ENCODE measurements at regions not wholly inside any gene's neighbourhood (a gene's known extent, or its start where the extent isn't known, plus 50 kb on each side); places are given as distances from the start of the nearest gene placed in this dataset.

DNA sequence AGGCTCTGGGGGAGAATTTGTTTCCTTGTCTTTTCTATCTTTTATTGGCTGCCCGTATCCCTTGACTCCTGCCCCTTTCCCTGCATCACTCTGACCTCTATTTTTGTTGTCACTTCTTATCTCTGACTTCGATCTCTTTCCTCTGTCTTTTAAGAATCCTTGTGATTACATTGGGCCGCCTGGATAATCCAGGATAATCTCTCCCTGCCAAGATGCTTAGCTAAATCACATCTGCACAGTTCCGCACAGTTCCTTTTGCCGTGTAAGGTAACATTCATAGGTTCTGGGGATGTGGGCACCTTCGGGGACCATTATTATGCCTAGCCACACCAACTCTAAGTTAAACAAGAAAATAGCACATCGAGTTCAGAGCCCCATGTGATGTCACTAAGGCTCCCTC, 103.0 kb upstream of the DPPA4 start:
- Mint-ChIP-seq H3K27ac (no peak overlapping the region), H3K27me3 (peaks cover 1% of the 10 kb centered on the region), H3K4me1 (ENCODE audit: low read depth) (no peaks in the 10 kb centered on the region), H3K9me3 (peaks cover under 1% of the 10 kb centered on the region), H3K4me3 (no peak overlapping the region), H3K36me3 (ENCODE audit: low read depth) (no peaks in the 10 kb centered on the region)
- POLR2A ChIA-PET = no interaction called here
- intact Hi-C loops (cut with micrococcal nuclease) = no loop called here
- ATAC-seq = no peak
- TF ChIP-seq, protein P1, sequence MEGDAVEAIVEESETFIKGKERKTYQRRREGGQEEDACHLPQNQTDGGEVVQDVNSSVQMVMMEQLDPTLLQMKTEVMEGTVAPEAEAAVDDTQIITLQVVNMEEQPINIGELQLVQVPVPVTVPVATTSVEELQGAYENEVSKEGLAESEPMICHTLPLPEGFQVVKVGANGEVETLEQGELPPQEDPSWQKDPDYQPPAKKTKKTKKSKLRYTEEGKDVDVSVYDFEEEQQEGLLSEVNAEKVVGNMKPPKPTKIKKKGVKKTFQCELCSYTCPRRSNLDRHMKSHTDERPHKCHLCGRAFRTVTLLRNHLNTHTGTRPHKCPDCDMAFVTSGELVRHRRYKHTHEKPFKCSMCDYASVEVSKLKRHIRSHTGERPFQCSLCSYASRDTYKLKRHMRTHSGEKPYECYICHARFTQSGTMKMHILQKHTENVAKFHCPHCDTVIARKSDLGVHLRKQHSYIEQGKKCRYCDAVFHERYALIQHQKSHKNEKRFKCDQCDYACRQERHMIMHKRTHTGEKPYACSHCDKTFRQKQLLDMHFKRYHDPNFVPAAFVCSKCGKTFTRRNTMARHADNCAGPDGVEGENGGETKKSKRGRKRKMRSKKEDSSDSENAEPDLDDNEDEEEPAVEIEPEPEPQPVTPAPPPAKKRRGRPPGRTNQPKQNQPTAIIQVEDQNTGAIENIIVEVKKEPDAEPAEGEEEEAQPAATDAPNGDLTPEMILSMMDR (IDR thresholded peaks at IDR 0.05) = no peak
- CTCF ChIA-PET = no interaction called here
- no peak for DNase-seq

DNA sequence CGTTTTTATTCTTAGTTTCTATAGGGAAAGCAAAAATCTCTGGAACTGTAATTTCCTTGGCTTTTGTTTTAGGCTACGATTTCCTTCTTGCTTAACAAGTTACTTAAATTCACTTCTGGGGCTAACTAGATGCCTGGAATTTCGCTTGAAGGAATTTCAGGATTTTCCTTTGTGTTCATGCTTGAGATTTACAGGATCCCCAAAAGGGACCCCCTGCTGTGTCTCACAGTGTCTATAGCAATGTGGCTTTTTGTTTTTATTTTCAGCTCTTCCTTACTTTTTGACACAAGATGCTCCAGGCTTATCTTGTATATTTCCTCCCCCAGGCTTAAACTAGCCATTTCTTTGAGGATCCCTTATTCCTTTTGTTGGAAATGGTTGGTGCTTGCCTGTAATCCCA, 95.5 kb upstream of the DPPA4 start:
- ChIA-PET CTCF (no interaction called here), POLR2A (no interaction called here)
- Mint-ChIP-seq H3K27ac (no peak overlapping the region), H3K27me3 (no peaks in the 10 kb centered on the region), H3K4me3 (no peak overlapping the region), H3K9me3 (no peaks in the 10 kb centered on the region), H3K4me1 (ENCODE audit: low read depth) (no peaks in the 10 kb centered on the region), H3K36me3 (ENCODE audit: low read depth) (no peaks in the 10 kb centered on the region)
- intact Hi-C loops (cut with micrococcal nuclease) = no loop called here
- no peak for ATAC-seq
- TF ChIP-seq, protein P1 (IDR thresholded peaks at IDR 0.05) = no peak
- DNase-seq = no peak

DNA sequence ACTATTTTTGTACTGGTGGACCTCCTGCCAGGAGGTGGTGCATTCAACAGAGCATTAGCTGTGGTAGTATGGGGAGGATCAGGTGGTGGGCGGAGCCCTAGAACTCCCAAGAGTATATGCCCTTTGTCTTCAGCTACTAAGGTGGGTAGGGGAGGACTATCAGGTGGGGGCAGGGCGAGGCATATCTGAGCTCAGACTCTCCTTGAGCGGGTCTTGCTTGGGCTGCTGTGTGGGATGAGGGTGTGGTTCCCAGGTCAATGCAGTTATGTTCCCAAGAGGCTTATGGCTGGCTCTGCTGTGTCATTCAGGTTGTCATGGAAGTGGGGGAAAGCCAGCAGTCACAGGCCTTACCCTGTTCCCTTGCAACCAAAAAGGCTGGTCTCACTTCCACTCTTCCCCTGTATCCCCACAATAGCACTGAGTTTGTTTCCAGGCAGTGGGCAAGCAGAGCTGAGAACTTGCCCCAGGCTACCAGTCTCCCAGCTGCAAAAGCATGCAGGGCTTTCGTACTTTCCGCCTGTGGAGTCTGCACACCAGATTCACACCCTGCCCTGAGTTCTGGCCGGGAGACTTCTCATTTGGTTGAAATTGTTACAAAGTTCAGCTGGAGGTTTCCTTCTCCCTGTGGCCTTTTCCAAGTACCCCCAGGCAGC, 93.7 kb upstream of the DPPA4 start:
- CTCF ChIA-PET = no interaction called here

DNA sequence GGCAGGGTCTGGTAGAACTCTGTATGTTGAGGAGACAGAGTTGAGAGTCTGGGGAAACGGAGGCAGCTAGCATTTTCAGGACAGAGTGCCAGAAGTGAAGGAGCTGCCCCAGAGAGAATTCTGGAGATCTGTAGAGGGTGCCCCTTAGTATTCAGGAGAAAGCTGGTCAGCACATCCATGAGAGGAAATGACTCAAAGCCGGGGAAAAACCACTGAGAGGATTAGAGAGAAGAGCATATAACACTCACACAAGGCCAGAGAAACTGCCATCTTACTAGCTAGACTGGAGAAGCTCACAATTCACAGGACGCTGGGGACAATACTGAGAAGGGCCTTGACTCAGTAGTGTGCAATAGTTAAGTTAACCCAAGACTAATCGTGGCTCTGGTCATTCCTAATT, 75.7 kb upstream of the DPPA4 start:
- H3K4me3 Mint-ChIP-seq = no peak overlapping the region
- no peaks in the 10 kb centered on the region for H3K4me1 Mint-ChIP-seq (ENCODE audit: low read depth)
- TF ChIP-seq, protein P1 (IDR thresholded peaks at IDR 0.05) = no peak
- no peak overlapping the region for H3K27ac Mint-ChIP-seq
- intact Hi-C loops (cut with micrococcal nuclease) = no loop called here
- peaks cover 2% of the 10 kb centered on the region for H3K9me3 Mint-ChIP-seq
- no peaks in the 10 kb centered on the region for H3K36me3 Mint-ChIP-seq (ENCODE audit: low read depth)
- POLR2A ChIA-PET = no interaction called here
- no peaks in the 10 kb centered on the region for H3K27me3 Mint-ChIP-seq
- DNase-seq (no peak), ATAC-seq (no peak)
- CTCF ChIA-PET = no interaction called here

More for the DNA sequence above, 93.7 kb upstream of the DPPA4 start:
- Mint-ChIP-seq H3K36me3 (ENCODE audit: low read depth) (no peaks in the 10 kb centered on the region), H3K4me3 (no peak overlapping the region), H3K9me3 (no peaks in the 10 kb centered on the region), H3K4me1 (ENCODE audit: low read depth) (no peaks in the 10 kb centered on the region), H3K27ac (no peak overlapping the region), H3K27me3 (no peaks in the 10 kb centered on the region)
- no peak for ATAC-seq
- intact Hi-C loops (cut with micrococcal nuclease) = no loop called here
- TF ChIP-seq, protein P1 (IDR thresholded peaks at IDR 0.05) = no peak
- DNase-seq = no peak
- POLR2A ChIA-PET = interaction anchor here (0.6 kb wide), 1 partner anchor 1390 kb away, joined by 3 read pairs; no protein-coding TSS in a partner anchor

DNA sequence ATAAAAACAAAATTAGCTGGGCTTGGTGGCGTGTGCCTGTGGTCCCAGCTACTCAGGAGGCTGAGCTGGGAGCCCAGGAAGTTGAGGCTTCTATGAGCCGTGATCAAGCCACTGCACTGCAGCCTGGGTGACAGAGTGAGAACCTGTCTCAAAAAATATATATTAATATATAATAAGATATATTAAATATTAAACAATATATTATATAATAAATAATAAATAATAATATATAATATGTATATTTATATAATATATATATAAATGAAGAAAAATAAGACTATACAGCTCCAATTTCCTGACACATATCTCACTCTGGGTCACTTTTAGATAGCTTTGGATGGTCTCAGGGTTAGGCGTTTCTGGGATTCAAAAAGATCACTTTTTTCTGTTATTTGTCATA, 74.2 kb upstream of the DPPA4 start:
- CTCF ChIA-PET = no interaction called here
- ATAC-seq = no peak
- Mint-ChIP-seq H3K27me3 (no peaks in the 10 kb centered on the region), H3K36me3 (ENCODE audit: low read depth) (no peaks in the 10 kb centered on the region), H3K4me1 (ENCODE audit: low read depth) (no peaks in the 10 kb centered on the region), H3K9me3 (peaks cover 2% of the 10 kb centered on the region), H3K4me3 (no peak overlapping the region), H3K27ac (no peak overlapping the region)
- intact Hi-C loops (cut with micrococcal nuclease) = no loop called here
- DNase-seq = no peak
- TF ChIP-seq, protein P1 (IDR thresholded peaks at IDR 0.05) = no peak
- POLR2A ChIA-PET = no interaction called here
